ENCODE measurements at regions not wholly inside any gene's neighbourhood (a gene's known extent, or its start where the extent isn't known, plus 50 kb on each side); places are given as distances from the start of the nearest gene placed in this dataset.

GRCh38 chr6:164871783-164872182, 437.6 kb downstream of the C6orf118 start:
- TF ChIP-seq, protein P1, sequence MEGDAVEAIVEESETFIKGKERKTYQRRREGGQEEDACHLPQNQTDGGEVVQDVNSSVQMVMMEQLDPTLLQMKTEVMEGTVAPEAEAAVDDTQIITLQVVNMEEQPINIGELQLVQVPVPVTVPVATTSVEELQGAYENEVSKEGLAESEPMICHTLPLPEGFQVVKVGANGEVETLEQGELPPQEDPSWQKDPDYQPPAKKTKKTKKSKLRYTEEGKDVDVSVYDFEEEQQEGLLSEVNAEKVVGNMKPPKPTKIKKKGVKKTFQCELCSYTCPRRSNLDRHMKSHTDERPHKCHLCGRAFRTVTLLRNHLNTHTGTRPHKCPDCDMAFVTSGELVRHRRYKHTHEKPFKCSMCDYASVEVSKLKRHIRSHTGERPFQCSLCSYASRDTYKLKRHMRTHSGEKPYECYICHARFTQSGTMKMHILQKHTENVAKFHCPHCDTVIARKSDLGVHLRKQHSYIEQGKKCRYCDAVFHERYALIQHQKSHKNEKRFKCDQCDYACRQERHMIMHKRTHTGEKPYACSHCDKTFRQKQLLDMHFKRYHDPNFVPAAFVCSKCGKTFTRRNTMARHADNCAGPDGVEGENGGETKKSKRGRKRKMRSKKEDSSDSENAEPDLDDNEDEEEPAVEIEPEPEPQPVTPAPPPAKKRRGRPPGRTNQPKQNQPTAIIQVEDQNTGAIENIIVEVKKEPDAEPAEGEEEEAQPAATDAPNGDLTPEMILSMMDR (IDR thresholded peaks at IDR 0.05) = no peak
- TF ChIP-seq POLR2AphosphoS5 (IDR thresholded peaks at IDR 0.05) (no peak), EP300 (IDR thresholded peaks at IDR 0.05) (no peak)
